H9 (cell line): ENCODE measurements at regions not wholly inside any gene's neighbourhood (a gene's known extent, or its start where the extent isn't known, plus 50 kb on each side); places are given as distances from the start of the nearest gene placed in this dataset.

Experiments
- DNase-seq: peaks from one replicate; pipeline ENCODE4 v3.0.0-alpha.2; 2017
- H2AFZ ChIP-seq: one replicate; pipeline ENCODE4 v1.6.1; 2013; ENCODE audit warnings: mild to moderate bottlenecking, low read length, control low read depth, moderate library complexity
- H2AK5ac ChIP-seq: 2 replicates; pipeline ENCODE4 v1.6.1; 2013; ENCODE audit warnings: low read length, control low read depth, mixed read lengths; ENCODE audit not compliant: insufficient read length
- H2BK120ac ChIP-seq: one replicate; pipeline ENCODE4 v1.6.1; 2013; ENCODE audit warnings: low read depth, mild to moderate bottlenecking, low read length, control low read depth, inconsistent platforms; ENCODE audit not compliant: poor library complexity, severe bottlenecking
- H2BK12ac ChIP-seq: 2 replicates; pipeline ENCODE4 v1.6.1; 2013; ENCODE audit warnings: low read length, control low read depth, mixed read lengths, low read depth; ENCODE audit not compliant: insufficient read length
- H2BK15ac ChIP-seq: 2 replicates; pipeline ENCODE4 v1.6.1; 2013; ENCODE audit warnings: low read depth, low read length, control low read depth
- H2BK20ac ChIP-seq: one replicate; pipeline ENCODE4 v1.6.1; 2013; ENCODE audit warnings: low read depth, mild to moderate bottlenecking, low read length, control low read depth, inconsistent platforms; ENCODE audit not compliant: poor library complexity, severe bottlenecking
- H2BK5ac ChIP-seq: 2 replicates; pipeline ENCODE4 v1.6.1; 2013; ENCODE audit warnings: low read length, control low read depth, mixed read lengths; ENCODE audit not compliant: insufficient read length
- H3K14ac ChIP-seq: 2 replicates; pipeline ENCODE4 v1.6.1; 2013; ENCODE audit warnings: low read length, control low read depth; ENCODE audit not compliant: insufficient read depth
- H3K18ac ChIP-seq: 2 replicates; pipeline ENCODE4 v1.6.1; 2013; ENCODE audit warnings: low read depth, mild to moderate bottlenecking, mixed read lengths, low read length, control low read depth; ENCODE audit not compliant: insufficient read length
- H3K23ac ChIP-seq: 2 replicates; pipeline ENCODE4 v1.6.1; 2013; ENCODE audit warnings: low read length, control low read depth, mixed read lengths, low read depth; ENCODE audit not compliant: insufficient read length
- H3K23me2 ChIP-seq: 2 replicates; pipeline ENCODE4 v1.6.1; 2013; ENCODE audit warnings: low read depth, mild to moderate bottlenecking, mixed read lengths, low read length, control low read depth; ENCODE audit not compliant: insufficient read length, poor library complexity, severe bottlenecking
- H3K27ac ChIP-seq: 2 replicates; pipeline ENCODE4 v1.5.1; 2013; ENCODE audit warnings: low read length, control low read depth, mixed read lengths, low read depth; ENCODE audit not compliant: insufficient read length
- H3K27me3 ChIP-seq: 2 replicates; pipeline ENCODE4 v1.6.1; 2013; ENCODE audit warnings: low read length, control low read depth, inconsistent platforms; ENCODE audit not compliant: insufficient read depth
- H3K4ac ChIP-seq: 2 replicates; pipeline ENCODE4 v1.6.1; 2013; ENCODE audit warnings: low read depth, mild to moderate bottlenecking, control low read depth, inconsistent platforms, low read length, moderate library complexity
- H3K4me1 ChIP-seq: 2 replicates; pipeline ENCODE4 v1.6.1; 2013; ENCODE audit warnings: low read length, control low read depth, inconsistent platforms; ENCODE audit not compliant: insufficient read depth
- H3K4me2 ChIP-seq: 2 replicates; pipeline ENCODE4 v1.6.1; 2013; ENCODE audit warnings: low read length, control low read depth, mixed read lengths; ENCODE audit not compliant: insufficient read length, insufficient read depth
- H3K56ac ChIP-seq: 2 replicates; pipeline ENCODE4 v1.6.1; 2013; ENCODE audit warnings: low read depth, mild to moderate bottlenecking, mixed read lengths, low read length, control low read depth; ENCODE audit not compliant: insufficient read length
- H3K79me1 ChIP-seq: 2 replicates; pipeline ENCODE4 v1.6.1; 2013; ENCODE audit warnings: low read depth, mild to moderate bottlenecking, moderate library complexity, low read length, control low read depth, inconsistent platforms; ENCODE audit not compliant: insufficient read depth, poor library complexity, severe bottlenecking
- H3K79me2 ChIP-seq: 2 replicates; pipeline ENCODE4 v1.6.1; 2013; ENCODE audit warnings: low read length, control low read depth, inconsistent platforms; ENCODE audit not compliant: insufficient read depth
- H3K9ac ChIP-seq: 2 replicates; pipeline ENCODE4 v1.6.1; 2013; ENCODE audit warnings: low read length, control low read depth, mixed read lengths; ENCODE audit not compliant: insufficient read length; ENCODE audit errors: extremely low read depth
- H3K9me3 ChIP-seq: one replicate; pipeline ENCODE4 v1.6.1; 2013; ENCODE audit warnings: low read depth, low read length, inconsistent platforms; ENCODE audit not compliant: control insufficient read depth
- H3T11ph ChIP-seq: one replicate; pipeline ENCODE4 v1.6.1; 2013; ENCODE audit warnings: mild to moderate bottlenecking, low read length, control low read depth, inconsistent platforms
- H4K20me1 ChIP-seq: one replicate; pipeline ENCODE4 v1.6.1; 2013; ENCODE audit not compliant: control insufficient read depth, insufficient read length, insufficient read depth
- H4K5ac ChIP-seq: 2 replicates; pipeline ENCODE4 v1.6.1; 2013; ENCODE audit warnings: low read depth, mild to moderate bottlenecking, mixed read lengths, low read length, control low read depth; ENCODE audit not compliant: insufficient read length
- H4K8ac ChIP-seq: replicated peaks from 2 replicates; pipeline ENCODE4 v1.6.1; 2013; ENCODE audit warnings: low read length, control low read depth, mixed read lengths, low read depth; ENCODE audit not compliant: insufficient read length
- H4K91ac ChIP-seq: 2 replicates; pipeline ENCODE4 v1.6.1; 2013; ENCODE audit warnings: low read depth, mild to moderate bottlenecking, moderate library complexity, mixed read lengths, low read length, control low read depth; ENCODE audit not compliant: insufficient read length
- H3K27ac Mint-ChIP-seq, 3 experiments: 2 replicates in 2 of 3; 3 replicates in 1 of 3; pipeline ENCODE4 v1.8.0; 2020 to 2021; ENCODE audit warnings: mixed read lengths in 3 of 3, mild to moderate bottlenecking in 1 of 3, moderate library complexity in 1 of 3
- H3K27me3 Mint-ChIP-seq: 2 replicates; pipeline ENCODE4 v1.8.0; 2021; ENCODE audit warnings: low read depth, mild to moderate bottlenecking, moderate library complexity, mixed read lengths
- H3K36me3 Mint-ChIP-seq, 3 experiments: 2 replicates in 2 of 3; 3 replicates in 1 of 3; pipeline ENCODE4 v1.8.0; 2020 to 2021; ENCODE audit warnings: low read depth in 3 of 3, mixed read lengths in 3 of 3; ENCODE audit not compliant: insufficient read depth in 1 of 3
- H3K4me1 Mint-ChIP-seq, 2 experiments: 2 replicates each; pipeline ENCODE4 v1.8.0; 2020; ENCODE audit warnings: mixed read lengths in 2 of 2
- H3K4me3 Mint-ChIP-seq, 2 experiments: 2 replicates in 1 of 2; 3 replicates in 1 of 2; pipeline ENCODE4 v1.8.0; 2020 to 2021; ENCODE audit warnings: mild to moderate bottlenecking in 2 of 2, mixed read lengths in 2 of 2, moderate library complexity in 1 of 2
- H3K9me3 Mint-ChIP-seq, 2 experiments: 2 replicates in 1 of 2; 3 replicates in 1 of 2; pipeline ENCODE4 v1.8.0; 2020; ENCODE audit warnings: mild to moderate bottlenecking in 2 of 2, mixed read lengths in 2 of 2, moderate library complexity in 1 of 2
- TF ChIP-seq, protein P1 (sequence below): fragments of 200-600 bp; sonication (generic); conservative IDR thresholded peaks from 3 replicates; pipeline ENCODE4 v1.8.0; 2021; ENCODE audit warnings: antibody characterized with exemption, mild to moderate bottlenecking

DNA sequence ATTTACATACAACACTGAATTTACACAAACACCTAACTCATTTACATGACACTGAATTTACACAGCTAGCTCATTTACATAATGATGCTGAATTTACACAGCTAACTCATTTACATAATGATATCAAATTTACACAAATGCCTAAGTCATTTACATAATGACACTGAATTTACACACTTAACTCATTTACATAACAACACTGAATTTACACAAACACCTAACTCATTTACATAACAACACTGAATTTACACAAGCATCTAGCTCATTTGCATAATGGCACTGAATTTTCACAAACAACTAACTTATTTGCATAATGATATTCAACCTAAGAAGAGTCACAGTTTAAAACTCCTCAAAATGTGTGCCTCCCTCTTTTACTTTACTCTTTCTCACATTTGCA is 511.7 kb downstream of the GALR1 start:
- Histone ChIP-seq H3T11ph (no peak overlapping the region), H2BK20ac (no peak overlapping the region)

More for the DNA sequence above, 511.7 kb downstream of the GALR1 start:
- Histone ChIP-seq H3K9me3 (no peaks in the 10 kb centered on the region), H3K23me2 (no peaks in the 10 kb centered on the region), H3K18ac (no peak overlapping the region), H2BK120ac (no peak overlapping the region), H2BK15ac (no peak overlapping the region), H3K23ac (no peak overlapping the region), H3K27me3 (no peaks in the 10 kb centered on the region), H4K8ac (no peak overlapping the region), H4K91ac (no peak overlapping the region), H3K56ac (no peak overlapping the region), H2BK12ac (no peak overlapping the region), H2AFZ (no peak overlapping the region), H4K5ac (no peak overlapping the region), H3K79me2 (no peaks in the 10 kb centered on the region), H3K27ac (no peak overlapping the region), H3K9ac (no peak overlapping the region), H3K4me1 (peaks cover 9% of the 10 kb centered on the region; the same call in 1 of the 2 replicates), H2BK5ac (no peak overlapping the region), H2AK5ac (no peak overlapping the region), H3K14ac (no peak overlapping the region), H3K4ac (no peak overlapping the region), H3K79me1 (no peaks in the 10 kb centered on the region), H3K4me2 (no peak overlapping the region), H4K20me1 (no peaks in the 10 kb centered on the region)
- DNase-seq = no peak
- H3K27ac Mint-ChIP-seq = peak overlapping the region in 1 of 3 experiments; percentile 73; a peak in 2 of 7 replicates
- H3K9me3 Mint-ChIP-seq = peaks cover 11 to 14% of the 10 kb centered on the region in 2 experiments
- no peaks in the 10 kb centered on the region; the same call in none of the 2 replicates for H3K27me3 Mint-ChIP-seq
- H3K36me3 Mint-ChIP-seq = peaks cover 8 to 13% (median 12%) of the 10 kb centered on the region in 3 experiments
- H3K4me1 Mint-ChIP-seq = peaks cover 28 to 29% of the 10 kb centered on the region in 2 experiments
- TF ChIP-seq, protein P1, sequence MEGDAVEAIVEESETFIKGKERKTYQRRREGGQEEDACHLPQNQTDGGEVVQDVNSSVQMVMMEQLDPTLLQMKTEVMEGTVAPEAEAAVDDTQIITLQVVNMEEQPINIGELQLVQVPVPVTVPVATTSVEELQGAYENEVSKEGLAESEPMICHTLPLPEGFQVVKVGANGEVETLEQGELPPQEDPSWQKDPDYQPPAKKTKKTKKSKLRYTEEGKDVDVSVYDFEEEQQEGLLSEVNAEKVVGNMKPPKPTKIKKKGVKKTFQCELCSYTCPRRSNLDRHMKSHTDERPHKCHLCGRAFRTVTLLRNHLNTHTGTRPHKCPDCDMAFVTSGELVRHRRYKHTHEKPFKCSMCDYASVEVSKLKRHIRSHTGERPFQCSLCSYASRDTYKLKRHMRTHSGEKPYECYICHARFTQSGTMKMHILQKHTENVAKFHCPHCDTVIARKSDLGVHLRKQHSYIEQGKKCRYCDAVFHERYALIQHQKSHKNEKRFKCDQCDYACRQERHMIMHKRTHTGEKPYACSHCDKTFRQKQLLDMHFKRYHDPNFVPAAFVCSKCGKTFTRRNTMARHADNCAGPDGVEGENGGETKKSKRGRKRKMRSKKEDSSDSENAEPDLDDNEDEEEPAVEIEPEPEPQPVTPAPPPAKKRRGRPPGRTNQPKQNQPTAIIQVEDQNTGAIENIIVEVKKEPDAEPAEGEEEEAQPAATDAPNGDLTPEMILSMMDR = no peak
- no peak overlapping the region; a peak in 1 of 5 replicates for H3K4me3 Mint-ChIP-seq
